Gastroesophageal sphincter (tissue), 4 donors: ENCODE measurements at regions not wholly inside any gene's neighbourhood (a gene's known extent, or its start where the extent isn't known, plus 50 kb on each side); places are given as distances from the start of the nearest gene placed in this dataset.

Source experiments
- ATAC-seq: fragments of 150-250 bp; one replicate; pipeline ENCODE4 v1.9.1; 2016; ENCODE audit warnings: mild to moderate bottlenecking, moderate library complexity
- H3K27ac ChIP-seq, 4 donors: fragments of 200-600 bp; sonication (generic) in 3 of 4; 1 replicate in 3 of 4; 2 replicates in 1 of 4; pipeline ENCODE4 v1.5.1; 2016 to 2019
- H3K27me3 ChIP-seq: fragments of 200-600 bp; sonication (generic); one replicate; pipeline ENCODE4 v1.5.1; 2019
- H3K36me3 ChIP-seq, 2 donors: fragments of 200-600 bp; sonication (generic); one replicate each; pipeline ENCODE4 v1.5.1; 2019; ENCODE audit warnings: control low read depth in 1 of 2
- H3K4me1 ChIP-seq, 3 donors: fragments of 200-600 bp; sonication (generic); 1 replicate in 2 of 3; 2 replicates in 1 of 3; pipeline ENCODE4 v1.5.1; 2016 to 2019; ENCODE audit warnings: control low read depth in 2 of 3
- H3K4me3 ChIP-seq, 2 donors: fragments of 200-600 bp; sonication (generic); one replicate each; pipeline ENCODE4 v1.5.1; 2019; ENCODE audit warnings: mild to moderate bottlenecking in 1 of 2, moderate library complexity in 1 of 2
- H3K9me3 ChIP-seq, 3 donors: fragments of 200-600 bp; sonication (generic); one replicate each; pipeline ENCODE4 v1.5.1; 2017 to 2019; ENCODE audit warnings: control low read depth in 2 of 3
- CTCF ChIP-seq, 4 experiments: fragments of 200-600 bp in 2 of 4; fragments of 450-650 bp in 2 of 4; sonication (generic) in 1 of 4; IDR thresholded peaks; one replicate each; pipeline ENCODE4 v1.5.1; 2017 to 2019; ENCODE audit warnings: antibody characterized with exemption in 4 of 4, mild to moderate bottlenecking in 2 of 4, moderate library complexity in 2 of 4
- EP300 ChIP-seq: sonication (generic); formaldehyde crosslinking; IDR thresholded peaks from one replicate; pipeline ENCODE4 v1.6.1; 2017; ENCODE audit warnings: antibody characterized with exemption, mild to moderate bottlenecking
- POLR2A ChIP-seq, 2 donors: fragments of 450-650 bp; IDR thresholded peaks; one replicate each; pipeline ENCODE4 v1.6.1; 2017; ENCODE audit warnings: antibody characterized with exemption in 2 of 2, mild to moderate bottlenecking in 2 of 2, moderate library complexity in 1 of 2
- POLR2AphosphoS5 ChIP-seq: sonication (generic); formaldehyde crosslinking; IDR thresholded peaks from one replicate; pipeline ENCODE4 v1.6.1; 2017; ENCODE audit warnings: antibody characterized with exemption
- WGBS, 2 donors: methylation state at CpG; one replicate each; pipeline ENCODE4 v1.1.5; 2018; ENCODE audit warnings: low coverage in 1 of 2; 5-methylcytosine and 5-hydroxymethylcytosine counted together

- TF ChIP-seq POLR2A (IDR thresholded peaks at IDR 0.05), result no peak
- no peak for TF ChIP-seq CTCF (IDR thresholded peaks at IDR 0.05)
- no peak for TF ChIP-seq POLR2AphosphoS5
- TF ChIP-seq EP300, result no peak
- Histone ChIP-seq H3K27me3 (no peaks in the 10 kb centered on the region), H3K4me3 (no peak overlapping the region), H3K4me1 (no peaks in the 10 kb centered on the region), H3K9me3 (no peaks in the 10 kb centered on the region), H3K36me3 (no peaks in the 10 kb centered on the region), H3K27ac (no peak overlapping the region)
- ATAC-seq, result no peak
- 50 to 56% methylated on average over 1 of the region's 1 CpG for WGBS, 2 donors
Observed at GRCh38 chr4:83852085-83852451, 316.2 kb downstream of the GPAT3 start.

DNA sequence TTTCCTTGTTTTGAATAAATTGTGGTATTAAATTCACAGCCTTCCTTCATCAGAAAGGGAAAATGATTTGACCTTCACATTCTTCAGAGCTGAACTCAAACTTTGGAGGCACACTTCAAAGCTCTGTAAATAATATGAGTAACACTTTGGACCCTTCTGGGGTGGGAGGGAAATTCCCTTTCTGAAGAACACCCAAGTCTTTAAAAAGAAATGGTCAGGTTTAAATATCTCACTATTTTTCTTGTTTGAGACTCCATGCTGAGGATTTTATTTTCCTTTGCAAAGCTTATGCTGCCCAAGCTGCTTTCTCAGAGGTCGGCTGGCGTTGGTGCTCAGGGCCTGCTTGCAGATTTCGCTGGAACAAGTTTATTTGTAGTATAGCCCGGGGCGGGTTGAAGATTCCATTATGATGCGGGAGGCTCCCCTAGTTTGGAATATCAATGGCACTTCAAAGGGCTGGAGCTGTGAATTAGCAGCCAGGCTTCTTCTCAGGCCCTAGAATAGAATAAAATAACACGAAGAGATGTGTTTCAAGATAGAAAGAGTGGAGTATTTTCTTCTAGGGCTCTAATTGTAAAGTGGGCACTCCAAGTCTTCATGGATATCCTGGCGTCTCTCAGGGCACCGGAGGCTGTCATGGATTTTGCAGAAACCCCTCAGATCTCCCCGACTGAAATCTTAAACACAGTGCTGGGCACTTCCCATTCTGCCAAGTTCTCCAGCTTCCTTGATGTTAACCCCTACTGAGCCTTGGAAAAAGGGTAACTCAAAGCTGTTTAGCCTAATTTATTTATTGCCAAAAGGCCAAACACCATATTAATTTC lies 315.6 kb downstream of the GPAT3 start:
- Histone ChIP-seq H3K4me1 (no peaks in the 10 kb centered on the region), H3K4me3 (no peak overlapping the region), H3K27me3 (no peaks in the 10 kb centered on the region), H3K36me3 (no peaks in the 10 kb centered on the region), H3K9me3 (no peaks in the 10 kb centered on the region), H3K27ac (no peak overlapping the region)
- ATAC-seq, result no peak
- WGBS, 2 donors, result 50 to 60% methylated on average over 4 to 6 of the region's 10 CpGs
- TF ChIP-seq POLR2AphosphoS5 (no peak), CTCF (IDR thresholded peaks at IDR 0.05) (no peak), EP300 (no peak), POLR2A (IDR thresholded peaks at IDR 0.05) (no peak)

DNA sequence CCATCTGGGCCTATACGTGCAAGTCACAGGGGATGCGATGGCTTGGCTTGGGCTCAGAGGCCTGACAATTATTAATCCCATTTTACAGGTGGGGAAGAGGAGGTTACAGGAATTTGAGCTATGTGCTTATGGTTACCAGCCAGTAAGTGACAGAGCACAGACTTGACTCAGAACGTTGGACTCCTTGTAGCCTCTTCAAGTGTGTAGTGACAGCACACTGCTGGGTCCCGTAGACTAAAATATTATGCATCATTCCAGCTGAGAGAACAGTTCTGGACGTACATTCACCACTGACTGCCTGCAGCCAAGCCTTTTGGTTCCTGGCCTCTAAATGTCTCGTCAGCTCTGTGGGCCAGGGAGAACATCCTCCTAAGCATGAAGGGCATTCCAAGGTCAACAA lies 314.5 kb downstream of the GPAT3 start:
- Histone ChIP-seq H3K36me3 (no peaks in the 10 kb centered on the region), H3K4me3 (no peak overlapping the region), H3K27me3 (no peaks in the 10 kb centered on the region), H3K9me3 (no peaks in the 10 kb centered on the region), H3K4me1 (no peaks in the 10 kb centered on the region), H3K27ac (no peak overlapping the region)
- TF ChIP-seq CTCF (IDR thresholded peaks at IDR 0.05) (no peak), POLR2AphosphoS5 (no peak), POLR2A (IDR thresholded peaks at IDR 0.05) (no peak), EP300 (no peak)
- WGBS, 2 donors, result 46 to 70% methylated on average over 5 to 6 of the region's 6 CpGs
- ATAC-seq, result no peak

GRCh38 chr4:83846193-83846830 lies 310.4 kb downstream of the GPAT3 start:
- TF ChIP-seq POLR2AphosphoS5 (no peak), CTCF (IDR thresholded peaks at IDR 0.05) (no peak), EP300 (no peak)
- no peaks in the 10 kb centered on the region for H3K36me3 ChIP-seq
- no peaks in the 10 kb centered on the region for H3K9me3 ChIP-seq
- no peak overlapping the region for H3K4me3 ChIP-seq
- 86% methylated on average over 1 of the region's 3 CpGs; no CpG with 5 or more reads in 1 of the 2 donors for WGBS, 2 donors
- no peaks in the 10 kb centered on the region for H3K27me3 ChIP-seq
- no peak for ATAC-seq
- H3K4me1 ChIP-seq, result no peaks in the 10 kb centered on the region
- H3K27ac ChIP-seq, result no peak overlapping the region

GRCh38 chr4:83839615-83840014 lies 303.7 kb downstream of the GPAT3 start:
- H3K27me3 ChIP-seq, result no peaks in the 10 kb centered on the region
- 84 to 91% methylated on average over 2 of the region's 2 CpGs for WGBS, 2 donors
- TF ChIP-seq POLR2A (IDR thresholded peaks at IDR 0.05) (no peak), POLR2AphosphoS5 (no peak), EP300 (no peak), CTCF (IDR thresholded peaks at IDR 0.05) (no peak)
- no peak for ATAC-seq
- H3K27ac ChIP-seq, result no peak overlapping the region
- no peaks in the 10 kb centered on the region for H3K9me3 ChIP-seq
- H3K4me3 ChIP-seq, result no peak overlapping the region
- no peaks in the 10 kb centered on the region for H3K36me3 ChIP-seq
- no peaks in the 10 kb centered on the region for H3K4me1 ChIP-seq
